H54 (cell line): ENCODE measurements at regions not wholly inside any gene's neighbourhood (a gene's known extent, or its start where the extent isn't known, plus 50 kb on each side); places are given as distances from the start of the nearest gene placed in this dataset.

Experiments
- DNase-seq: peaks from one replicate; pipeline ENCODE4 v3.0.0; 2011; ENCODE audit warnings: low spot score, mixed read lengths; ENCODE audit not compliant: insufficient read length
- FAIRE-seq: peaks from 3 replicates; lab custom pipeline; 2011; peaks lifted over from hg19 to GRCh38; lab: Jason Lieb, UNC
- POLR2A ChIP-seq: IDR thresholded peaks from 2 replicates; pipeline ENCODE4 v1.6.1; 2011; ENCODE audit warnings: low read depth, mild to moderate bottlenecking, low read length

- TF ChIP-seq POLR2A: no peak
- DNase-seq: no peak
- FAIRE-seq: no peak
Measured at GRCh38 chr16:59214455-59214854, 480.3 kb upstream of the GOT2 start.

GRCh38 chr16:59213952-59214351 is 479.8 kb upstream of the GOT2 start:
- FAIRE-seq (no peak), DNase-seq (no peak)
- no peak for TF ChIP-seq POLR2A

GRCh38 chr16:59212492-59213024 is 478.4 kb upstream of the GOT2 start:
- no peak for FAIRE-seq
- no peak for DNase-seq
- no peak for TF ChIP-seq POLR2A

GRCh38 chr16:59210955-59211541 is 476.9 kb upstream of the GOT2 start:
- DNase-seq: no peak
- no peak for TF ChIP-seq POLR2A
- no peak for FAIRE-seq

GRCh38 chr16:59205403-59205802 is 471.3 kb upstream of the GOT2 start:
- DNase-seq (no peak), FAIRE-seq (no peak)
- TF ChIP-seq POLR2A: no peak

- FAIRE-seq: no peak
- no peak for TF ChIP-seq POLR2A
Measured at GRCh38 chr16:59204589-59204988, 470.5 kb upstream of the GOT2 start.

GRCh38 chr16:59202233-59202862 is 468.2 kb upstream of the GOT2 start:
- DNase-seq (no peak), FAIRE-seq (no peak)
- no peak for TF ChIP-seq POLR2A

More at GRCh38 chr16:59204589-59204988, 470.5 kb upstream of the GOT2 start:
- no peak for DNase-seq

GRCh38 chr16:59201821-59202220 is 467.7 kb upstream of the GOT2 start:
- FAIRE-seq: no peak
- no peak for TF ChIP-seq POLR2A
- no peak for DNase-seq

GRCh38 chr16:59201160-59201559 is 467.0 kb upstream of the GOT2 start:
- DNase-seq (no peak), FAIRE-seq (no peak)
- TF ChIP-seq POLR2A: no peak

- no peak for TF ChIP-seq POLR2A
- no peak for FAIRE-seq
- no peak for DNase-seq
Measured at GRCh38 chr16:59198487-59198886, 464.4 kb upstream of the GOT2 start.

- TF ChIP-seq POLR2A: no peak
- no peak for FAIRE-seq
- no peak for DNase-seq
Measured at GRCh38 chr16:59195242-59195641, 461.1 kb upstream of the GOT2 start.

- no peak for TF ChIP-seq POLR2A
- DNase-seq (no peak), FAIRE-seq (no peak)
Measured at GRCh38 chr16:59193637-59194036, 459.5 kb upstream of the GOT2 start.

- FAIRE-seq (no peak), DNase-seq (no peak)
- TF ChIP-seq POLR2A: no peak
Measured at GRCh38 chr16:59192551-59193199, 458.6 kb upstream of the GOT2 start.

GRCh38 chr16:59190731-59191130 is 456.6 kb upstream of the GOT2 start:
- FAIRE-seq (no peak), DNase-seq (no peak)
- TF ChIP-seq POLR2A: no peak
